ENCODE measurements at regions not wholly inside any gene's neighbourhood (a gene's known extent, or its start where the extent isn't known, plus 50 kb on each side); places are given as distances from the start of the nearest gene placed in this dataset.

DNA sequence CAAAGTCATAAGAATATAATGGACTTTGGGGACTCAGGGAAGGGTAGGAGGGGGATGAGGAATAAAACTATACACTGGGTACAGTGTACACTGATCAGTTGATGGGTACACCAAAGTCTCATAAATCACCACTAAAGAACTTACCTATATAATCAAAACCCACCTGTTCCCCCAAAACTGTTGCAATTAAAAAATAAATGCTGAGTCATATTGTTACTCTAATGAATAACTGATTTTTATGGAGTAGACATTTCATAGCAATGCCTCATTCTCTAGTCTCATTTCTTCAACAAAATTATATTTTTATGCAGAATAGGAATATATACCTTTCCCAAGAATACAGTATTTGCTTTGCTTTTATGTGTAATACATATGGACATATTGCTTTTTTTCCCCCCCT is 181.2 kb downstream of the ST6GAL2 start:
- TF ChIP-seq SPI1 (IDR thresholded peaks at IDR 0.05; ENCODE audit: low read depth, low read length): no peak
- TF ChIP-seq POLR2AphosphoS5 (IDR thresholded peaks at IDR 0.05; ENCODE audit: low read depth, low read length): no peak
- no peak for TF ChIP-seq POLR2A (IDR thresholded peaks at IDR 0.05; ENCODE audit: low read depth, low read length)
- no peak for TF ChIP-seq TAF1 (IDR thresholded peaks at IDR 0.05; ENCODE audit: low read depth, low read length)
